Lower leg skin (tissue), 3 donors: ENCODE measurements at regions not wholly inside any gene's neighbourhood (a gene's known extent, or its start where the extent isn't known, plus 50 kb on each side); places are given as distances from the start of the nearest gene placed in this dataset.

ENCODE experiments used
- POLR2A ChIP-seq, 2 donors: fragments of 450-650 bp; IDR thresholded peaks; one replicate each; pipeline ENCODE4 v1.6.1; 2016 to 2017; ENCODE audit warnings: antibody characterized with exemption in 2 of 2, mild to moderate bottlenecking in 1 of 2, moderate library complexity in 1 of 2
- TF ChIP-seq, protein P1 (sequence below), 3 donors: fragments of 450-650 bp; IDR thresholded peaks; one replicate each; pipeline ENCODE4 v1.5.1; 2016; ENCODE audit warnings: antibody characterized with exemption in 3 of 3, mild to moderate bottlenecking in 3 of 3, moderate library complexity in 2 of 3

DNA sequence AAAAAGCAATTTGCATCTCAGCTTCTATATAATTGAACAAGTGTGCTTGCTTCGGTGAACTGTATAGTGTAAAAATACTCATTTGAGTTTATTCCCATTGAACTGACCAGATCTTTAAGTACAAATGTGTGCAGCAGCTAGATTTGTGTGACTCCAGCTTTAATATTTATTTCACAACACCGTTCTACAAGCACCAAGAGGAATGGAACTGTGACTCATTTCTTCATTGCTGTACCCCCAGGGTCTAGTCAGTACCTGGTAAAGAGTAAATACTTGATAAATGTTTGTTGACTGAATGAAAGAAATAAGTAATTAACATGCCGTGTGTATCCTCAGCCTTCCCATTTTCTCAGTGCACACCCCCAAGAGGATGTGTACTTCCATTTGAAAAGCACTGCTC, 464.8 kb downstream of the CBLN4 start:
- TF ChIP-seq, protein P1, sequence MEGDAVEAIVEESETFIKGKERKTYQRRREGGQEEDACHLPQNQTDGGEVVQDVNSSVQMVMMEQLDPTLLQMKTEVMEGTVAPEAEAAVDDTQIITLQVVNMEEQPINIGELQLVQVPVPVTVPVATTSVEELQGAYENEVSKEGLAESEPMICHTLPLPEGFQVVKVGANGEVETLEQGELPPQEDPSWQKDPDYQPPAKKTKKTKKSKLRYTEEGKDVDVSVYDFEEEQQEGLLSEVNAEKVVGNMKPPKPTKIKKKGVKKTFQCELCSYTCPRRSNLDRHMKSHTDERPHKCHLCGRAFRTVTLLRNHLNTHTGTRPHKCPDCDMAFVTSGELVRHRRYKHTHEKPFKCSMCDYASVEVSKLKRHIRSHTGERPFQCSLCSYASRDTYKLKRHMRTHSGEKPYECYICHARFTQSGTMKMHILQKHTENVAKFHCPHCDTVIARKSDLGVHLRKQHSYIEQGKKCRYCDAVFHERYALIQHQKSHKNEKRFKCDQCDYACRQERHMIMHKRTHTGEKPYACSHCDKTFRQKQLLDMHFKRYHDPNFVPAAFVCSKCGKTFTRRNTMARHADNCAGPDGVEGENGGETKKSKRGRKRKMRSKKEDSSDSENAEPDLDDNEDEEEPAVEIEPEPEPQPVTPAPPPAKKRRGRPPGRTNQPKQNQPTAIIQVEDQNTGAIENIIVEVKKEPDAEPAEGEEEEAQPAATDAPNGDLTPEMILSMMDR (IDR thresholded peaks at IDR 0.05) = no peak
- TF ChIP-seq POLR2A (IDR thresholded peaks at IDR 0.05) = no peak
